NCI-H2227 (cell line): ENCODE measurements at regions not wholly inside any gene's neighbourhood (a gene's known extent, or its start where the extent isn't known, plus 50 kb on each side); places are given as distances from the start of the nearest gene placed in this dataset.
"Not testable (repeated sequence)": the region's sequence is repeated elsewhere in the genome, so short reads cannot be mapped to it uniquely, and the experiment has no call there.

Experiments used
- DNase-seq: peaks from one replicate; lab custom pipeline; 2025; ENCODE audit not compliant: unreplicated experiment; lab: John Stamatoyannopoulos, UW

GRCh38 chr12:34219046-34219770 lies 196.9 kb downstream of the ALG10 start:
- no peak for DNase-seq

- DNase-seq, result not testable (repeated sequence)
Observed at GRCh38 chr12:34220079-34220478, 197.8 kb downstream of the ALG10 start.

GRCh38 chr12:34223640-34224039 lies 201.3 kb downstream of the ALG10 start:
- DNase-seq, result no peak

- not testable (repeated sequence) for DNase-seq
Observed at GRCh38 chr12:34226044-34226443, 203.7 kb downstream of the ALG10 start.

- DNase-seq, result not testable (repeated sequence)
Observed at GRCh38 chr12:34228046-34228445, 205.8 kb downstream of the ALG10 start.

GRCh38 chr12:34229033-34229432 lies 206.7 kb downstream of the ALG10 start:
- DNase-seq, result not testable (repeated sequence)

- no peak for DNase-seq
Observed at GRCh38 chr12:34233618-34234017, 211.3 kb downstream of the ALG10 start.

GRCh38 chr12:34236073-34236472 lies 213.8 kb downstream of the ALG10 start:
- no peak for DNase-seq

- DNase-seq, result no peak
Observed at GRCh38 chr12:34244608-34245007, 222.3 kb downstream of the ALG10 start.

GRCh38 chr12:34249271-34249670 lies 227.0 kb downstream of the ALG10 start:
- DNase-seq, result no peak

GRCh38 chr12:34251879-34252278 lies 229.6 kb downstream of the ALG10 start:
- DNase-seq, result not testable (repeated sequence)

GRCh38 chr12:34253674-34254073 lies 231.4 kb downstream of the ALG10 start:
- no peak for DNase-seq

GRCh38 chr12:34257093-34257492 lies 234.8 kb downstream of the ALG10 start:
- DNase-seq, result no peak

GRCh38 chr12:34262140-34262539 lies 239.8 kb downstream of the ALG10 start:
- DNase-seq, result not testable (repeated sequence)

- DNase-seq, result no peak
Observed at GRCh38 chr12:34264110-34264509, 241.8 kb downstream of the ALG10 start.

- DNase-seq, result not testable (repeated sequence)
Observed at GRCh38 chr12:34273703-34274102, 251.4 kb downstream of the ALG10 start.

GRCh38 chr12:34275129-34275528 lies 252.8 kb downstream of the ALG10 start:
- no peak for DNase-seq

GRCh38 chr12:34286483-34286882 lies 264.2 kb downstream of the ALG10 start:
- no peak for DNase-seq

- DNase-seq, result no peak
Observed at GRCh38 chr12:34286934-34287333, 264.6 kb downstream of the ALG10 start.

GRCh38 chr12:34287437-34287836 lies 265.1 kb downstream of the ALG10 start:
- no peak for DNase-seq

GRCh38 chr12:34287986-34288962 lies 266.0 kb downstream of the ALG10 start:
- no peak for DNase-seq

GRCh38 chr12:34288963-34289345 lies 266.7 kb downstream of the ALG10 start:
- DNase-seq, result no peak
